Right atrium auricular region (tissue), 2 donors: ENCODE measurements at regions not wholly inside any gene's neighbourhood (a gene's known extent, or its start where the extent isn't known, plus 50 kb on each side); places are given as distances from the start of the nearest gene placed in this dataset.

Source experiments
- DNase-seq: peaks from one replicate; pipeline ENCODE4 v3.0.0-alpha.2; 2019; ENCODE audit warnings: low spot score
- H3K27ac ChIP-seq, 2 donors: fragments of 200-600 bp; sonication (generic); 1 replicate in 1 of 2; 2 replicates in 1 of 2; pipeline ENCODE4 v1.5.1; 2016 to 2019
- H3K27me3 ChIP-seq, 2 donors: fragments of 200-600 bp; sonication (generic); one replicate each; pipeline versions ENCODE4 v1.5.1 to v1.6.0; 2017 to 2019
- H3K36me3 ChIP-seq: fragments of 200-600 bp; sonication (generic); one replicate; pipeline ENCODE4 v1.5.1; 2016
- H3K4me1 ChIP-seq, 2 donors: fragments of 200-600 bp; sonication (generic); one replicate each; pipeline versions ENCODE4 v1.5.1 to v1.6.0; 2017 to 2019
- H3K4me3 ChIP-seq, 2 donors: fragments of 200-600 bp; sonication (generic); 1 replicate in 1 of 2; 2 replicates in 1 of 2; pipeline ENCODE4 v1.5.1; 2017 to 2019; ENCODE audit warnings: mild to moderate bottlenecking in 1 of 2, moderate library complexity in 1 of 2
- H3K9me3 ChIP-seq, 2 donors: fragments of 200-600 bp; sonication (generic); one replicate each; pipeline ENCODE4 v1.5.1; 2019
- TF ChIP-seq, protein P1 (sequence below), 2 donors: fragments of 200-600 bp; sonication (generic); IDR thresholded peaks; one replicate each; pipeline ENCODE4 v1.5.1; 2019; ENCODE audit warnings: antibody characterized with exemption in 2 of 2

DNA sequence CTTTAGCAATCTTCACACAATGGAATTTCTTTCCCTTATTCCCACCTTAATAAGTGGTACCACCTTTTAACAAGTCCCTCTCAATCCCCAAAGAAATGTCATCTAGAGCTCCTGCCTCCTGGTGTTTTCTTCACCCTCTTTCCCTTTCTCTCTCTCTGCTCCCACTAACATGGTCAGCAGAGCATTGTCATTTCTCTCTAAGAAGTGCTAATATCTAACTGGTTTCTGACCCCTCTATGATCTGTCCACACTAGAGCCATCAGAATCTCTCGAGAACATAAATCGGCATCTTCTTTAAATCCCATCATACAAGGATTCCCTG, 161.2 kb upstream of the DTNA start:
- Histone ChIP-seq H3K36me3 (no peaks in the 10 kb centered on the region), H3K27ac (no peak overlapping the region), H3K27me3 (no peaks in the 10 kb centered on the region), H3K9me3 (no peaks in the 10 kb centered on the region), H3K4me1 (peaks cover 0 to 8% of the 10 kb centered on the region in 2 donors), H3K4me3 (no peak overlapping the region)
- TF ChIP-seq, protein P1, sequence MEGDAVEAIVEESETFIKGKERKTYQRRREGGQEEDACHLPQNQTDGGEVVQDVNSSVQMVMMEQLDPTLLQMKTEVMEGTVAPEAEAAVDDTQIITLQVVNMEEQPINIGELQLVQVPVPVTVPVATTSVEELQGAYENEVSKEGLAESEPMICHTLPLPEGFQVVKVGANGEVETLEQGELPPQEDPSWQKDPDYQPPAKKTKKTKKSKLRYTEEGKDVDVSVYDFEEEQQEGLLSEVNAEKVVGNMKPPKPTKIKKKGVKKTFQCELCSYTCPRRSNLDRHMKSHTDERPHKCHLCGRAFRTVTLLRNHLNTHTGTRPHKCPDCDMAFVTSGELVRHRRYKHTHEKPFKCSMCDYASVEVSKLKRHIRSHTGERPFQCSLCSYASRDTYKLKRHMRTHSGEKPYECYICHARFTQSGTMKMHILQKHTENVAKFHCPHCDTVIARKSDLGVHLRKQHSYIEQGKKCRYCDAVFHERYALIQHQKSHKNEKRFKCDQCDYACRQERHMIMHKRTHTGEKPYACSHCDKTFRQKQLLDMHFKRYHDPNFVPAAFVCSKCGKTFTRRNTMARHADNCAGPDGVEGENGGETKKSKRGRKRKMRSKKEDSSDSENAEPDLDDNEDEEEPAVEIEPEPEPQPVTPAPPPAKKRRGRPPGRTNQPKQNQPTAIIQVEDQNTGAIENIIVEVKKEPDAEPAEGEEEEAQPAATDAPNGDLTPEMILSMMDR (IDR thresholded peaks at IDR 0.05): no peak
- no peak for DNase-seq

DNA sequence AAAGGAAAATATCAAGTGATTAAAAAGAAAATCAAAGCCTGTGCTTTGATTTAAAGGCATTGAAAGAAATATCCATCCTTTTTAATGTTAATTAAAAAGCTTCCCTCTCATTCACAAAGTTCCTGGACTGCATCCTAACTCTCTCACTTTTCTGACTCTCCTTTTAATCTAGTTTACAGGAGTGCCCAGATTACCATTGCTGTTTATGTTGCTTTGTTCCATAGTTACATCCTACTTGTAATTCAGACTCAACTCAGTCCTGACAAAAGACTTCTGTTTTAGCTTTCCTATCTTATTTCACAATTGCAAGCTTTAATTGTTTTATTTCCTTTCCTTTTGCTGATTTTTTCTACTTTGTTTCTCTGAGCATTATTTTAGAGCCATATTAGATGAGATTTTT, 160.7 kb upstream of the DTNA start:
- no peak for DNase-seq
- no peaks in the 10 kb centered on the region for H3K9me3 ChIP-seq
- TF ChIP-seq, protein P1 (IDR thresholded peaks at IDR 0.05): no peak
- H3K27ac ChIP-seq: no peak overlapping the region
- no peaks in the 10 kb centered on the region for H3K36me3 ChIP-seq
- H3K4me1 ChIP-seq: peaks cover 0 to 8% of the 10 kb centered on the region in 2 donors
- no peak overlapping the region for H3K4me3 ChIP-seq
- H3K27me3 ChIP-seq: no peaks in the 10 kb centered on the region

DNA sequence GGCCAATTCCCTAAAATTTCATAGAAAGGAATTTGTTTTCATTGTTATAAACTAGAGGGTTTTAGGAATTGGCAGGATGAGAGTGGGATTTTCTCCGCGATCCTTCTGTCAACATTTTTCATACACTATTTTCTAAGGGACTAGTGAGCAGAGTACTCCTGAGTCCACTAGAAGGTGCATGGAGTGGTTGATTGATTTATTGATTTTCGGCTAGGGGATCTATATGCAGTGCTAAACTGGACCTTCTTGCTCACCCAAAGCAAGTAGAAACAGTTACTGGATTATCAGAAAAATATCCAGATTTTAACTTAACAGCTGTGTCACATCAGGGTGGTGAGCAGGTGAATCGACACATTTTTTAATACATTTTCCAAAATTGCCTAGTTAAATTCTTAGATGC, 159.9 kb upstream of the DTNA start:
- DNase-seq: no peak
- no peaks in the 10 kb centered on the region for H3K9me3 ChIP-seq

DNA sequence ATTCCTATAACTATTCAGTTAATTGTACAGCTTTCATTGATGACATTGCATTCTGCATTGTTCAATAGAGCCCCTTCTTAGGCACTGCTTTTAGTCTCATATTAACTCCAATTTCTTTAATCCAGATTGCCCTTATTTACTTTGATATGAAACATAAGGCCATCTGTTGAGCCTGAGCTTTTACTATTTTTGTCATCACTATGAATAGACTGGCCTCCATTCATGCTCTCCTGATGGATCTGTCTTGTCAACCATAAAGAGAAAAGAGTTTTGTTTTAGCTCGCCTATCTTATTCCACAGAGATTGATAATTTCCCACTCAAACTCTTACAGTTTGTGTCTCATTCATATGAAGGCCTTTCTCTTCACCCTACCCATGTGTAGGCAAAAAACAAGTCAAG, 159.2 kb upstream of the DTNA start:
- Histone ChIP-seq H3K9me3 (no peaks in the 10 kb centered on the region), H3K27me3 (no peaks in the 10 kb centered on the region), H3K4me1 (peaks cover 0 to 8% of the 10 kb centered on the region in 2 donors), H3K4me3 (no peak overlapping the region), H3K36me3 (no peaks in the 10 kb centered on the region), H3K27ac (peak overlapping the region in 1 of 2 donors; percentile 57)
- TF ChIP-seq, protein P1 (IDR thresholded peaks at IDR 0.05): no peak
- no peak for DNase-seq

More for the DNA sequence above, 159.9 kb upstream of the DTNA start:
- no peak overlapping the region for H3K27ac ChIP-seq
- H3K36me3 ChIP-seq: no peaks in the 10 kb centered on the region
- no peaks in the 10 kb centered on the region for H3K27me3 ChIP-seq
- TF ChIP-seq, protein P1 (IDR thresholded peaks at IDR 0.05): no peak
- H3K4me3 ChIP-seq: no peak overlapping the region
- peaks cover 0 to 8% of the 10 kb centered on the region in 2 donors for H3K4me1 ChIP-seq

DNA sequence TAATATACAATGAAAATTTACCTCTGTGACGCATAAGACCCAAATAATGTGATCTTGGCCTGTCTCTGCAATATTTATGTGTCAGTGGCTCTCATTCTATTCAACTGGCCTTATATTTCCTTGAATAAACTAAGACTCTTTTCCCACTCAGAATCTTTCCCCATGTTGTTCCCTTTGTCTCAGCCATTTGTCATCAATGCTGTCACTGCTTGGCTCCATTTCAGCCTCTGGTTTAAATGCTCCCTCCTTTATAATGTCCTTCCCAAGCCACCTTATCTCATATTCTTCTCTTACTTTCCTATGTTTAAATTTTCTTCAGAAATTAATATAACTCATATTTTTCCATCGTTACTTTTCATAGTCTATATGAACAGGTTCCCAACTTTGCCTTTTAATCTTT, 158.3 kb upstream of the DTNA start:
- Histone ChIP-seq H3K27me3 (no peaks in the 10 kb centered on the region), H3K4me3 (no peak overlapping the region), H3K27ac (no peak overlapping the region), H3K9me3 (no peaks in the 10 kb centered on the region), H3K36me3 (no peaks in the 10 kb centered on the region), H3K4me1 (peaks cover 0 to 8% of the 10 kb centered on the region in 2 donors)
- TF ChIP-seq, protein P1 (IDR thresholded peaks at IDR 0.05): no peak
- no peak for DNase-seq

DNA sequence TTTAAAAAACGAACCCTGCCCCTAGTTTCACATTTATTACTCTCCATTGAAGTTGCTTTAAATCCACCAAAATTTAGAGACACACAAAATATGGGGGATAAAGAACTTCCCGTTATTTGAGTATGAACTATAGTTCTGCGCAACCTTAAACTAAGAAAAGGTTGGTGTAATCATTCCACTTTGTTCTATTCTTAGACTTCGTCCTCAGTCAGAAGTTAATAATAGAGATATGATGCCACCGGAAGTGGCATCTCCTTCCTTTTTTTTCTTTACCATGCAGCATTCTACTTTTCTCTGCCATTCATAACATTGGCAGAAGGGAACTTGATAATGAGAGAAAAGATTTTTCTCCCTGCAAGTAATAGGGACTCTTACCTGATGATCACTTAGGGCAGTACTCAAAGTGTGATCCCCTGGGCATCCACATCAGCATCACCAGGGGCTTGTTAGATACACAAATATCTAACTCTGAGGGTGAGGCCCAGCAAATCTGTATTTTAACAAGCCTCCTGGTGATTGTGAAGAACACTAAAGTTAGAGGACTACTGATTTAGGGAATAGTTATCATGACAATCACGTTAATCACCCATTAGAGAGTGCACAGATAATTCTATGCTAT, 147.7 kb upstream of the DTNA start:
- no peak for DNase-seq
- no peaks in the 10 kb centered on the region for H3K36me3 ChIP-seq
- no peaks in the 10 kb centered on the region for H3K27me3 ChIP-seq
- no peaks in the 10 kb centered on the region for H3K9me3 ChIP-seq
- H3K4me1 ChIP-seq: peaks cover 0 to 5% of the 10 kb centered on the region in 2 donors
- H3K4me3 ChIP-seq: peak overlapping the region in 1 of 2 donors; percentile 16
- H3K27ac ChIP-seq: peak overlapping the region; percentile 45 to 75
- TF ChIP-seq, protein P1 (IDR thresholded peaks at IDR 0.05): no peak
